ENCODE measurements at regions not wholly inside any gene's neighbourhood (a gene's known extent, or its start where the extent isn't known, plus 50 kb on each side); places are given as distances from the start of the nearest gene placed in this dataset.

DNA sequence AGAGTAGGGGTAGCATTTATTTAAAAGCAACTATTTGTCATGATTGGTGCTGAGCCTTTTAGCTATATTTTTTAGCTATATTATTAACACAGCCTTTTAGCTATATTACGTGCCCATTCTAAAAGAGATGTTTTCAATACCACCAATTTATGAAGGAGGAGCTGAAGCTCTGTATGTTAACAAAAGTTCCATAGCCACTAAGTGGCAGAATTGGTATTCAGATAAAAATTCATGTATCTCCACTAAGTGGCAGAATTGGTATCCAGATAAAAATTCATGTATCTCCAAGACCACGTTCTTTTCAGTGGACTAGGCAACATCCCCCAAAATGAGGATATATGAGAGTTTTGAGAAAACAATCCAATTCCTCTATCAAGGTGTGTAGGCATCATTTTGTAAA, 268.6 kb downstream of the HGF start:
- TF ChIP-seq POLR2AphosphoS5 (IDR thresholded peaks at IDR 0.05; ENCODE audit: low read depth, low read length) (no peak), SPI1 (IDR thresholded peaks at IDR 0.05; ENCODE audit: low read depth, low read length) (no peak), POLR2A (IDR thresholded peaks at IDR 0.05; ENCODE audit: low read depth, low read length) (no peak), POU2F2 (IDR thresholded peaks at IDR 0.05; ENCODE audit: low read depth, low read length) (no peak)
